GM23248 (cell line): ENCODE measurements at regions not wholly inside any gene's neighbourhood (a gene's known extent, or its start where the extent isn't known, plus 50 kb on each side); places are given as distances from the start of the nearest gene placed in this dataset.
A peak's percentile ranks its signal among the peaks of the same experiment; 100 is the strongest.

Experiments
- DNase-seq: peaks from one replicate; pipeline ENCODE4 v3.0.0-alpha.2; 2015
- H2AFZ ChIP-seq: fragments of 200-600 bp; sonication (generic); 2 replicates; pipeline ENCODE4 v1.6.1; 2016; ENCODE audit warnings: antibody characterized with exemption
- H3F3A ChIP-seq: fragments of 200-600 bp; sonication (generic); 2 replicates; pipeline ENCODE4 v1.6.1; 2016; ENCODE audit warnings: mild to moderate bottlenecking, antibody characterized with exemption, mixed run types; ENCODE audit not compliant: insufficient read depth
- H3K27ac ChIP-seq: fragments of 200-600 bp; sonication (generic); 2 replicates; pipeline ENCODE4 v1.5.1; 2016; ENCODE audit warnings: mild to moderate bottlenecking
- H3K27me3 ChIP-seq: fragments of 200-600 bp; sonication (generic); replicated peaks from 2 replicates; pipeline ENCODE4 v1.6.1; 2016; ENCODE audit warnings: mild to moderate bottlenecking; ENCODE audit not compliant: insufficient read depth
- H3K36me3 ChIP-seq: fragments of 200-600 bp; sonication (generic); 2 replicates; pipeline ENCODE4 v1.6.1; 2016; ENCODE audit warnings: low read depth, mild to moderate bottlenecking
- H3K4me1 ChIP-seq: fragments of 200-600 bp; sonication (generic); 2 replicates; pipeline ENCODE4 v1.6.1; 2016; ENCODE audit warnings: mild to moderate bottlenecking; ENCODE audit not compliant: insufficient read depth
- H3K4me2 ChIP-seq: fragments of 200-600 bp; sonication (generic); one replicate; pipeline ENCODE4 v1.6.1; 2016; ENCODE audit warnings: mild to moderate bottlenecking; ENCODE audit not compliant: unreplicated experiment
- H3K4me3 ChIP-seq: fragments of 200-600 bp; sonication (generic); 2 replicates; pipeline ENCODE4 v1.5.1; 2016; ENCODE audit warnings: mild to moderate bottlenecking
- H3K79me2 ChIP-seq: fragments of 200-600 bp; sonication (generic); 2 replicates; pipeline ENCODE4 v1.6.1; 2016; ENCODE audit warnings: mild to moderate bottlenecking; ENCODE audit not compliant: insufficient read depth
- H3K9ac ChIP-seq: fragments of 200-600 bp; sonication (generic); 2 replicates; pipeline ENCODE4 v1.6.1; 2016; ENCODE audit warnings: mild to moderate bottlenecking
- H3K9me2 ChIP-seq: fragments of 200-600 bp; sonication (generic); 2 replicates; pipeline ENCODE4 v1.6.1; 2016; ENCODE audit warnings: mixed run types, mild to moderate bottlenecking, moderate library complexity; ENCODE audit not compliant: insufficient read depth
- H3K9me3 ChIP-seq: fragments of 200-600 bp; sonication (generic); one replicate; pipeline ENCODE4 v1.6.1; 2017; ENCODE audit warnings: low read depth
- H4K20me1 ChIP-seq: fragments of 200-600 bp; sonication (generic); 2 replicates; pipeline ENCODE4 v1.6.0; 2016; ENCODE audit not compliant: insufficient read depth
- EZH2 ChIP-seq: fragments of 200-600 bp; sonication (generic); IDR thresholded peaks from 2 replicates; pipeline ENCODE4 v1.6.1; 2018; ENCODE audit warnings: antibody characterized with exemption, mild to moderate bottlenecking; ENCODE audit not compliant: insufficient read depth, poor library complexity, severe bottlenecking
- EZH2phosphoT487 ChIP-seq: fragments of 200-600 bp; sonication (generic); IDR thresholded peaks from 2 replicates; pipeline ENCODE4 v1.6.1; 2018; ENCODE audit warnings: antibody characterized with exemption, moderate library complexity, mild to moderate bottlenecking, low read depth; ENCODE audit not compliant: insufficient read depth
- WGBS, 2 experiments: methylation state at CpG; one replicate each; pipeline ENCODE4 v1.1.6; 2015 to 2017; ENCODE audit warnings: low lambda C conversion rate in 2 of 2, low coverage in 1 of 2; ENCODE audit errors: missing lambda C conversion rate in 2 of 2; 5-methylcytosine and 5-hydroxymethylcytosine counted together
- in situ Hi-C: fragments of 300-500 bp; cut with MboI; formaldehyde crosslinking; loops from 2 replicates; pipeline ENCODE4 v1.15.0; 2020

DNA sequence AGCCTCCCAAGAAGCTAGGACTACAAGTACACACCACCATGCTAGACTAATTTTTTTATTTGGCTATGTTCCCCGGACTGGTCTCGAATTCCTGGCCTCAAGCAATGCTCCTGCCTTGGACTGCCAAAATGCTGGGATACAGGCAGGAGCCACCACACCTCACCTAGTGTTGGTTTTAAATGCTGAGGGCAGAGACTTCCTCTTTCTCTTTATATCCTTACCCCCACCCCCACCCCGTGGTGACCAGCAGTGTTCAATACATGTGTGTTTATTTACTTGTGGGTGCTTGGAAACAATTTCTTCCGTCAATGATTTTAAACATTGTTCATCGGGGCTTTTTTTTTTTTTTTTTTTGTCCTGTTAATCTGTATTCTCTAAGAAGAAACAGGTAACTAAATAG is 158.9 kb downstream of the ZBTB18 start:
- no peak overlapping the region for H3K4me2 ChIP-seq
- no peaks in the 10 kb centered on the region for H3K9me3 ChIP-seq
- no peak overlapping the region for H2AFZ ChIP-seq
- in situ Hi-C loops, result no loop called here
- DNase-seq, result no peak
- no peaks in the 10 kb centered on the region for H3K27me3 ChIP-seq
- no peaks in the 10 kb centered on the region for H3K79me2 ChIP-seq
- H3F3A ChIP-seq, result no peaks in the 10 kb centered on the region
- TF ChIP-seq EZH2, result no peak
- TF ChIP-seq EZH2phosphoT487, result no peak
- no peaks in the 10 kb centered on the region; the same call in 1 of the 2 replicates for H3K4me1 ChIP-seq
- H3K9me2 ChIP-seq, result no peaks in the 10 kb centered on the region
- no peak overlapping the region for H3K27ac ChIP-seq
- no peak overlapping the region for H3K9ac ChIP-seq
- no peaks in the 10 kb centered on the region for H4K20me1 ChIP-seq
- H3K4me3 ChIP-seq, result no peak overlapping the region
- no peaks in the 10 kb centered on the region for H3K36me3 ChIP-seq
- WGBS, 2 experiments, result 56 to 58% methylated on average over 5 of the region's 5 CpGs

DNA sequence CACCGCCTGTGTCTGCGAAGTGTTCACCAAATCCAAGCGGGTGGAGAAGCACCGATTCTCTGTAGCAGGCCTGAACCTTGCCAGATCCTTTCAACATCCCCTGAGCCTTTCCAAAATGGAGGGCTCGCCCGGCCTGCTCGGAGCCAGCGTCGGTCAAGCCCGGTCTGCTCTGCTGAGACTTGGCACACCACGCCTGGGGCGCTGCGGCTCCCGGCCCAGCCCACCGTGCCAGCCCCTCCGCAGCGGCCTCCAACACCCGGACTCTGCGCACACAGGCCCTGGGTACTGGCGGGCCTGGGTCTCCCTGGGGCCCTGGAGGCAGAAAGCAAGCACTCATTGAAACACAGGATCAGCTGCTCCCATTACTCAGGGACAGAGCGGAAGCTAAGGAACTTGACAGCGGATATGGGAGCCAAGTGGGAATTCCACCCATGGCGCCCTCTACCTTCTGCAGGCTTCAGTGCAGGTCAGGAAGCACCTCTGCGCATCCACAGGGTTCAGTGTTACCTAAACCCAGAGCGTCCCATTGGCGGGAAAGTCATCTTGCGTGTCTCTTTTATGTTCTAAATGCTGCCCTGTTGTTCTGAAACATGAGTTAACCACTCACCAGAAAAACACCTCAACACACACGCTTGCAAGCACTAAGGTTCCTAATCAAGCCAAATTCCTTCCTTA is 159.9 kb downstream of the ZBTB18 start:
- peak; percentile 42 for DNase-seq
- H3K4me3 ChIP-seq, result no peak overlapping the region
- H3K27ac ChIP-seq, result no peak overlapping the region
- H3K9ac ChIP-seq, result no peak overlapping the region
- no peaks in the 10 kb centered on the region for H3F3A ChIP-seq
- peak overlapping the region; percentile 53; the same call in 1 of the 2 replicates for H2AFZ ChIP-seq
- TF ChIP-seq EZH2phosphoT487 (no peak), EZH2 (no peak)
- in situ Hi-C loops, result no loop called here
- 65 to 66% methylated on average over 28 of the region's 28 CpGs for WGBS, 2 experiments
- no peaks in the 10 kb centered on the region for H4K20me1 ChIP-seq
- no peaks in the 10 kb centered on the region for H3K79me2 ChIP-seq
- no peak overlapping the region for H3K4me2 ChIP-seq
- H3K27me3 ChIP-seq, result no peaks in the 10 kb centered on the region
- H3K9me3 ChIP-seq, result no peaks in the 10 kb centered on the region
- no peaks in the 10 kb centered on the region; the same call in 1 of the 2 replicates for H3K4me1 ChIP-seq
- H3K36me3 ChIP-seq, result no peaks in the 10 kb centered on the region
- H3K9me2 ChIP-seq, result no peaks in the 10 kb centered on the region

- no peaks in the 10 kb centered on the region for H3K9me3 ChIP-seq
- H3K9me2 ChIP-seq, result no peaks in the 10 kb centered on the region
- no peaks in the 10 kb centered on the region; the same call in 1 of the 2 replicates for H3K4me1 ChIP-seq
- H3K4me3 ChIP-seq, result no peak overlapping the region
- H4K20me1 ChIP-seq, result no peaks in the 10 kb centered on the region
- peak; percentile 56 for DNase-seq
- no peaks in the 10 kb centered on the region for H3K79me2 ChIP-seq
- TF ChIP-seq EZH2 (no peak), EZH2phosphoT487 (no peak)
- no peaks in the 10 kb centered on the region for H3F3A ChIP-seq
- no peaks in the 10 kb centered on the region for H3K36me3 ChIP-seq
- H2AFZ ChIP-seq, result no peak overlapping the region
- no peak overlapping the region for H3K9ac ChIP-seq
- H3K27me3 ChIP-seq, result no peaks in the 10 kb centered on the region
- H3K27ac ChIP-seq, result no peak overlapping the region
- no peak overlapping the region for H3K4me2 ChIP-seq
- WGBS, 2 experiments, result 16 to 26% methylated on average over 5 of the region's 5 CpGs
- in situ Hi-C loops, result no loop called here
These were observed 160.5 kb downstream of the ZBTB18 start for GRCh38 chr1:244211559-244211944.

- in situ Hi-C loops, result no loop called here
- H2AFZ ChIP-seq, result no peak overlapping the region
- H3K4me3 ChIP-seq, result no peak overlapping the region
- no peak overlapping the region for H3K9ac ChIP-seq
- H3F3A ChIP-seq, result no peaks in the 10 kb centered on the region
- no peak for DNase-seq
- H4K20me1 ChIP-seq, result no peaks in the 10 kb centered on the region
- no peak overlapping the region for H3K27ac ChIP-seq
- H3K79me2 ChIP-seq, result no peaks in the 10 kb centered on the region
- H3K9me3 ChIP-seq, result no peaks in the 10 kb centered on the region
- no peaks in the 10 kb centered on the region; the same call in 1 of the 2 replicates for H3K4me1 ChIP-seq
- H3K27me3 ChIP-seq, result no peaks in the 10 kb centered on the region
- no peaks in the 10 kb centered on the region for H3K36me3 ChIP-seq
- WGBS, 2 experiments, result 52 to 53% methylated on average over 6 of the region's 6 CpGs
- TF ChIP-seq EZH2phosphoT487, result no peak
- TF ChIP-seq EZH2, result no peak
- no peak overlapping the region for H3K4me2 ChIP-seq
- H3K9me2 ChIP-seq, result no peaks in the 10 kb centered on the region
These were observed 161.1 kb downstream of the ZBTB18 start for GRCh38 chr1:244212219-244212618.
